Uterus (tissue), 2 donors: ENCODE measurements at regions not wholly inside any gene's neighbourhood (a gene's known extent, or its start where the extent isn't known, plus 50 kb on each side); places are given as distances from the start of the nearest gene placed in this dataset.

ENCODE experiments used
- CTCF ChIP-seq, 4 experiments: fragments of 200-600 bp in 2 of 4; fragments of 450-650 bp in 2 of 4; sonication (generic) in 2 of 4; IDR thresholded peaks; one replicate each; pipeline ENCODE4 v1.5.1; 2016 to 2019; ENCODE audit warnings: antibody characterized with exemption in 4 of 4, mild to moderate bottlenecking in 2 of 4, moderate library complexity in 1 of 4
- POLR2A ChIP-seq, 2 donors: fragments of 450-650 bp; IDR thresholded peaks; one replicate each; pipeline ENCODE4 v1.6.1; 2016; ENCODE audit warnings: antibody characterized with exemption in 2 of 2, mild to moderate bottlenecking in 1 of 2, moderate library complexity in 1 of 2

DNA sequence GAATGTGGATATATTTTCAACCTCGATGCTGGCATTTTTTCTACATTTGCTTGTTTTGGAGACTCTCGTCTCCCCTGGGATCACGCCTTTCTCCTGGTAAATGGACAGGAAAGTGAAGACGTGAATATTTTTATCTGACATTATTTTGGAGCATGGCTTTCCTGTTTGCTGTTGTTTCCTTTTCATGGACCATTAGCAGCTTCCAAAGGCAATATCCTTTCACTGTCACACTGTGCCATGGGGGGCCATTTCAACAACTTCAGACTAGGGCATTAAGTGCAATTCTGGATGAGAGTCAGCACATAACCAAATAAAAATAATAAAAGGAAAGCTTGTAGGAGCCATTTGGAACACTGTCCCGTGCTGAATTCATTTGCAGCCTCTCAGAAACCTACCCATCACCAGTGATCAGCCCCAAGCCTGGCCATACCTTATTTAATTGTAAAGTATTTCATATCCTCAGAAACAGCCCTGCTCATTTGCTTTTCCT lies 75.9 kb upstream of the NEUROD6 start:
- no peak for TF ChIP-seq CTCF (IDR thresholded peaks at IDR 0.05)
- TF ChIP-seq POLR2A (IDR thresholded peaks at IDR 0.05): no peak
